ENCODE measurements at regions not wholly inside any gene's neighbourhood (a gene's known extent, or its start where the extent isn't known, plus 50 kb on each side); places are given as distances from the start of the nearest gene placed in this dataset.

DNA sequence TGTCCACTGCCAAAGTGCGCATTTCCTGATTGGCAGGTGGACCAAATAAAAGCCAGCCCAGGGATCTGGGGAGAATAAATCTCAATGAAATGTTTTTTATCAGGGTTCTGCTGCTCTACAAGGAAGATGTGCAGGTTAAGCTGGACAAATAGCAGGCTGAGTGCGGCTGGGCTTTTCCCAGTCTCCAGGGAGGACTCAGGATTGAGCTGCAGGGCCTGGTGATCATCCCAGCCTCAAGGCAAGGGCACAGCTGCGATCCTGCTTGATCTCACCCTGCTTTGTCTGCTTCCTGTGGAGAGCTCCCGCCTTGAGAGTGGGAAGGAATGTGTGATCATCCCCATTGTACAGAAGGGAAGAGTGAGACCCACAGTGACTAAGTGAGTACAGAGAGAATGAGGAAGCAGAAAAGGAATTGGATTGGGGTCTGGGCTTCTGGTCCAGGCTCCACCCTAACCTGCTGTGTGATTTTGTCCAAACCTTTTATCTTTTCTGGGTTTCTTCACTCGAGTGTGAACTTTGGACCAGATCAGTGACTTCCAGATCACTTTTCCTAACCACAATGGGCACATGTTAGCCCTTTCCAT is 75.3 kb upstream of the CRHR1 start:
- TF ChIP-seq, protein P1, sequence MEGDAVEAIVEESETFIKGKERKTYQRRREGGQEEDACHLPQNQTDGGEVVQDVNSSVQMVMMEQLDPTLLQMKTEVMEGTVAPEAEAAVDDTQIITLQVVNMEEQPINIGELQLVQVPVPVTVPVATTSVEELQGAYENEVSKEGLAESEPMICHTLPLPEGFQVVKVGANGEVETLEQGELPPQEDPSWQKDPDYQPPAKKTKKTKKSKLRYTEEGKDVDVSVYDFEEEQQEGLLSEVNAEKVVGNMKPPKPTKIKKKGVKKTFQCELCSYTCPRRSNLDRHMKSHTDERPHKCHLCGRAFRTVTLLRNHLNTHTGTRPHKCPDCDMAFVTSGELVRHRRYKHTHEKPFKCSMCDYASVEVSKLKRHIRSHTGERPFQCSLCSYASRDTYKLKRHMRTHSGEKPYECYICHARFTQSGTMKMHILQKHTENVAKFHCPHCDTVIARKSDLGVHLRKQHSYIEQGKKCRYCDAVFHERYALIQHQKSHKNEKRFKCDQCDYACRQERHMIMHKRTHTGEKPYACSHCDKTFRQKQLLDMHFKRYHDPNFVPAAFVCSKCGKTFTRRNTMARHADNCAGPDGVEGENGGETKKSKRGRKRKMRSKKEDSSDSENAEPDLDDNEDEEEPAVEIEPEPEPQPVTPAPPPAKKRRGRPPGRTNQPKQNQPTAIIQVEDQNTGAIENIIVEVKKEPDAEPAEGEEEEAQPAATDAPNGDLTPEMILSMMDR (conservative IDR thresholded peaks at IDR 0.05; ENCODE audit: low read length) = no peak
- TF ChIP-seq EZH2phosphoT487 (IDR thresholded peaks at IDR 0.05; ENCODE audit: borderline replicate concordance) = no peak

Data from Loucy (cell line).